GM18873 (cell line): ENCODE measurements at regions not wholly inside any gene's neighbourhood (a gene's known extent, or its start where the extent isn't known, plus 50 kb on each side); places are given as distances from the start of the nearest gene placed in this dataset.

Experiments
- ATAC-seq: cut with Tn5 transposase; IDR thresholded peaks from one replicate; pipeline ENCODE4 v1.9.1; 2021; ENCODE audit warnings: mild to moderate bottlenecking, moderate library complexity, moderate number of reproducible peaks; ENCODE audit not compliant: unreplicated experiment, low FRiP score

DNA sequence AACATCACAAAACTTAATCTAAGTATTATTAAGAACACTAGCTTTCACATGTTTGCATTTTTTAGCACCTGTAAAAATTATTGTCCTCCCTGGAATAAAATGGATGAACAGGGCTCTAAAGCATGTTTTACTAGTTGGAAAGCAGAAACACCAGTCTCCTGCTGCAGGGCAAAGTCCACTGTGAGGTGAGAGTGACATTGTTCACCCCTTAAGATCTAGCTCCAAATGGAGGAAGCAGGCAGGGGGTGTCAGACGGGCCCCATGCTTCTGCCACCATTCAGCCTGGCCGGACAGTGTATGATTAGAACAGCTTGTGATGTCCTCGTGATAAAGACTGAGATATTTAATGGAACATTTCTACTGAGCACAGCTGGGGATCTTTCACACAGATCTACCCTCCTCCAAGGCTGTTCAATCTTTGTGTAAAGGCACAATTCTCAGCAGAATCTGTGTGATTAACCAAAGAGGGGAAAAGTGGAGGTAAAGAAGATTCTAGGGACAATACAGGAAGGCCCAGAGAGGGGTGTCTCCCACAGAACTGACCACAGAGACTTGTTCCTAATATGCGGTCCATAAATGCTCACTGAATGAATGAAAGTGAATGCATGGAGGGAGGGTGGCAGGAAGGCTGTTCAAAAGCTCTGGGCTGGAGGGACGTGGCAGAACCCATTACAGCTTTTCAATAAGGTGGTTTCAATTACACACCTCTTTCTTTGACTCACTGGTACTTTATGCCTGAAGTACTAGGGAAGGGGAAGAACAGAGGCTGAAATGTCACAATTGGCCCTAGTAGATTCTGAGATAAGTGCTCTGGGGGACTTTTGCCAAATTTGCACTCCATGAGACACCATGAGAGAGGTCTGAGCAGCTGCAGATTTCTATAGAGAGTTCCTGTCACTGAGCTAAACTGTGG lies 239.1 kb upstream of the ARHGAP20 start:
- ATAC-seq = no peak

DNA sequence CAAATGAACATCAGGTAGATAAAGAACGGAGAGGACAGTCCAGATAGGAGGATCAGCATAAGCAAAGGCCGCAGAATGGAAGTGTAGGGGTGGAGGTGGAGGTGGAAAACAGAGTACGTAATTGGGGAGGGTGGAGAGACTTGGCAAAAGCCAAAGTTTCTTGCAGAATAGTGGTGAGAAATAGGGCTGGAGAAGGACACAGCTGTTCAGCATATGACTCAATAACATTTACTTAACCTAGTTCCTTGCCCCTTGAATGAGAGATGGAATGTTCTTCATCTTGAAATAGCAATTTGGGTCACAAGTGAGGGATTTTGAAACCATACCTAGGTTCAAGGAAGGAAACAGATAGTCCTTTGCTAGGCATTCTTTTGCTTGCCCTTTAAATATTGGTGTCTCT lies 235.9 kb upstream of the ARHGAP20 start:
- ATAC-seq = no peak

DNA sequence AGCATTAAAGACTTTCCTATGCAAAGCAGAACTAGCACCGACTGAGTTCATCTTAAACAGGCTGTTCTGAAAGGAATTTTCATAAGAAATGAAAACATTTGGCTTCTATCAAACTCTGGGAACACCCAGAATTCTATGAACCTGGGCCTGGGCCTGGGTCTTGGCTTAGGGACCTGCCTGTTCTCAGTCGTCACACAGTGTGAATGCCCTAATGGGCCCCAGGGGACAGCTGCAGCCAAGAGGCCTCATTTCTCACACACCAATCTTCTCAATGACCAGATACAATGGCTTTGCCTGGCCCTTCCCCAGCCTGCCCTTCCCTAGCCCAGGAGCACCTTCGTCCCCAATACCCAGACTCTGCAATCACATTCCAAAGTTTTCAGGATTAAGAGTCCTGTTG lies 234.9 kb upstream of the ARHGAP20 start:
- no peak for ATAC-seq

GRCh38 chr11:110939471-110939870 lies 227.2 kb upstream of the ARHGAP20 start:
- no peak for ATAC-seq

DNA sequence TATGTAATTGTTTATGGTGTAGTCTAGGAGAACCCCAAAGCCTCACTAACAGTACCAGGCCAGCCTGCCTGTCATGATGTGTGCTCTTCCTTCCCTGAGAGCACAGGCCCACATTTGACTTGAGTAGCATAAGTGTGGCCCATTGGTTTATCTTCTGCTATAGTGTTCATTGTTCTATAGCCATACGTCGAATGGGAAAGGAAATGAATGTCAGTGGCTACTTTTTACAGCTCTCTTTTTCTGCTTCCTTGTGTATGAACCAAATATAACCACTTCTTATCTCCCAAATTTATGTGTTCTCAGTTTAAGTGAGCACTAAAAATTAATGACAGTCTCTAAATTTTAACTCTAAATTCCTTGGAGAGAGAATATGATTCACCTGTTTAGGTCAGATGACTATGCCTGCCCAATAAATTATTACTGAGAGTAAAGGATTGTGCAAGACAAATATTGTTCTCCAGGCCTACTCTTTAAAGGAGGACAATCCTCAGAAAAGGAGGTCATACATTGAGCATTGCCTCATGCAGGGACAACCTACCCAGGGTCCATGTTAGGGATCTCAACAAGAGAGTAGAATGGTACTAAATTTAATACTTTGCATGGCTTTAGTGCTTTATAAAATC lies 222.9 kb upstream of the ARHGAP20 start:
- no peak for ATAC-seq

DNA sequence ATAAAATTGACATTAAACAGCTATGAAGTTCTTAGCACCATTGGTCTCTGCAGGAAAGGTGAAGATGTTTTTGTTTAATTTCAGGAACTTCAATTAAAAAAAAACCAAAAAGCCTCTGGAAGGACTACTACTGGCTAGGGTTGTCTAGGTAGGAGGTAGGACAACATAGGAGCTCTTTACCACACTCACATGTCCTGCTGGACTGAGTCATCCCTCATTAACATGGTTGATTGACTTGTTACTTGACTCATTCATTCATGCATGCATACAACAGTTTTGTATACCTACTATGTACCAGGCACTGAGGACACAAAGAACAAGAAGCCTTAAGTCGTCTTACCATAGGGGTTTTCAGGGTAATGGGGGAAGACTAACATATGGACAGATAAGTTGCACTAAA lies 216.9 kb upstream of the ARHGAP20 start:
- ATAC-seq = no peak

GRCh38 chr11:110928391-110928790 lies 216.2 kb upstream of the ARHGAP20 start:
- ATAC-seq = no peak

DNA sequence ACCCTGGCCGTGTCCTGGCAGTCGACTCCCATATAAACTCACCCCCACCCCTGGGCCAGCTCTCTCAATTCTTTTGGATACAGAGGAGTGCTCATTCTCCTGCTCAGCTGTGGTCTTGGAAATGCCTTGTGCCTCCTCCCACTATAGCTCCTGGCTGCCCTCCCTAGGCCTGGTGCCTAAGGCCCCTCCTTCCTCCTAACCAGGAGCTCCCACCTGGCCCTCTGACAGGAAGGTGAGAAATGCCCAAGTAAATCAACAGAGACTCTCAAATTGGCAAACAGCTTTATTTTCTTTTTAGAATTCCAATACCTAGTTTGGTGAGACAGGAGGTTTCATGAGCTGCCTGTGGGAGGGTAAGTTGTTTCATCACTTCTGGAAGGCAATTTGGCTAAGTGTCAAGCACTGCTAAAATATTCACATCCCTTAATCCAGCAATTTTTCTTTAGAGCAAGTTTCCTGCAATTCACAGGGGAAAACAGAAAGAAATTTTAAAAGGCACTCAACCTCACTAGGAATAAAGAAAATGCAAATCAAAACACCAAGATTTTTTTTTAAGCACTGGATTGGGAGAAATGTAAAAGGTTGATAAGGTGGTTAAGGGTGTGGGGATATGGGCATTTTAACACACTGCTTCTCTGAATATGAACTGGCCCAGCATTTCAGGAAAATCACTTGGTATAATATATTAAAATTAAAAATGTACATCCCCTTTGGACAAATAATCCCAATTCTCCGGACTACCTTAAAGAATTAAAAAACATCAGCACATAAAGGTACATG lies 209.7 kb upstream of the ARHGAP20 start:
- no peak for ATAC-seq

- ATAC-seq = no peak
Observed at GRCh38 chr11:110919241-110919922, 207.1 kb upstream of the ARHGAP20 start.

DNA sequence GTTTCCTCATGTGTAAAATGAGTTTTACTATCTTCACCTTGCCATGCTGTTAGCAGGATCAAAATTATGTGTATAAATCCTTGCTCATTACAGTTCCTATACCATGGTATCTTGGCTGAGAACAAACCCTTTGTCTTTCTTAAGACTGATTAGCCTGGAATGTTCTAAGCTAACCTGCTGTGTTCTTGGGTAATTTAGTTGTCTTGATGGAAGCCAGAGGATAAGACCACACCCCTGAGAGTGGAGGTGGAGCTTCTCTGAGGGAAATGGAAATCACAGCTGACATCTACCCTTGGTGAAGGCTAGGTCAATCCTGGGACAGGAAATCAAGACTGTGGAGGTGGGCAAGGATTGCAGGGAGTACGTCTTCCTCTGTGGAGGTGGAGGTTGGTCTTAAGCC lies 206.1 kb upstream of the ARHGAP20 start:
- ATAC-seq = no peak

DNA sequence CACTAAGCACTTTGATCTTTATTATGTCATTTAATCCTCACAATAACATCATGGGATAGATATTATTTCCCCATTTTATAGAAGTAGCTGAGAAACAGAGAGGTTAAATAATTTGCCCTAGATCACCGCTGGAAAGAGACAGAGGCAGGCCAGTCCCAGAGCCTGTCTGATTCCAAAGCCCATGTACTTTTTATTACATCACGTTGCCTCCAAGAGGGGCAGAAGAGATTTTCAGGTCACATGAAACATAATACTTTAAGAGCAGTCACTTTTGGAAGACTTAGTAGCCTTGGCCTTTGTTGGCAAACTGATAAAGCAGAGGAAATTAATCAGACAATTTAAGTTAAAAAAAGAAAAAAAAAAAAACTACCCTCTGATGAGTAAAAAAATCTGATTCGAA lies 200.2 kb upstream of the ARHGAP20 start:
- no peak for ATAC-seq

GRCh38 chr11:110910384-110910783 lies 198.1 kb upstream of the ARHGAP20 start:
- ATAC-seq = no peak

DNA sequence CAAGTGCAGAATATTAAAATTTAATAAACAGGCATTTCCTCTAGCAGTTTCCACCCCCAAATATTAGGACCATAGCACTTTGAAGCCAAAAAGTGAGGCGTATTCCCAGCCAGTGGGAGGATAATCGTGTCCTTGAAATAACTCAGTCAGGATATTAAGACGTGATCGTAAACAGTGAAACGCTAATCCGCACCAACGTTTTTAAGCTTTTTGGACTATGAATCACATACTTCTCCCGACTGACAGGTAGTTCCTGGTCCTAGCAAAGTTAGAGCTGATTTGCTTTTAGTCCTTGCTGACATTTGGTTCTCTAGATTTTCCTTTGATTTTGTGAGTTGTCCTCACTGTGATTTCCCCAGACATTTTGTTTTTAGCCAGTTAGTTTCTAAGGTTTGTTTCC lies 197.1 kb upstream of the ARHGAP20 start:
- ATAC-seq = no peak

GRCh38 chr11:110908401-110909105 lies 196.3 kb upstream of the ARHGAP20 start:
- ATAC-seq = no peak

- no peak for ATAC-seq
Observed at GRCh38 chr11:110907629-110908028, 195.4 kb upstream of the ARHGAP20 start.

- ATAC-seq = no peak
Observed at GRCh38 chr11:110903830-110904229, 191.6 kb upstream of the ARHGAP20 start.

- ATAC-seq = no peak
Observed at GRCh38 chr11:110903378-110903777, 191.1 kb upstream of the ARHGAP20 start.

GRCh38 chr11:110901441-110901840 lies 189.2 kb upstream of the ARHGAP20 start:
- no peak for ATAC-seq

DNA sequence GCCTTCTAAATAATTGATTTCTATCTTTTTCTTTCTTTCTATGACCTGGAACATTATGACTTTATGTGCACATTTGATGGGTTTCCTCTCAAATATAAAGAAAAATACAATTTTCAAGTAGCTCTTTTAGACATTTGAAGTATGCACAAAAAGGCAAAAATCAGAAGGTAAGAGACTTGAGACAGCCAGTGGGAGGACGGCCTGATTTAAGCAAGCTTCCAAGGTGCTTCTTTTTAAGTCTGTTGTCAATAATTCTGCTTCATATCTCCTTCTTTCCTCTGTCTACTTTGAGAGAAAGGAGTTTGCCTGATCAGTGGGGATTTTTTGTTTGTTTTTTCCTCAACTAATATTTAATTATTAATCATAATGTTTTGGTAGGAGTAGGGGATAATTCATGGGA lies 188.2 kb upstream of the ARHGAP20 start:
- no peak for ATAC-seq

DNA sequence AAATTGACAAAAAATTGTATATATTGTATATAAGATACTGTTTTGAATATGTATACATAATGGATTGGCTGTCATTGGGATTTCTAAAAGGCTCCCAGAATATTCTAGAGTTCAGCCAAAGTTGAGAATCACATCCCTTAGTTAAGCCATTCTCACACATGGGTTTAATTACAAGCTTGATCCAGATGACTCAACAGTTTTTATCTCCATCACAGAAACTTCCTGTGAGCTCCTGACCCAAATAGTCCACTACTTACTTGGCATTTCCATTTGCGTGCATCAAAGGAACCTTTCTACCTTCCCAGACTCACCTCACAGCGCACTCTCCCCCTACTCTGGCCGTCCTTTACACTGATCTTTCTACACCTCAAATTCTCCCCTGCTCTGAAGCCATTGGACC lies 184.8 kb upstream of the ARHGAP20 start:
- no peak for ATAC-seq
